ENCODE measurements at regions not wholly inside any gene's neighbourhood (a gene's known extent, or its start where the extent isn't known, plus 50 kb on each side); places are given as distances from the start of the nearest gene placed in this dataset.

DNA sequence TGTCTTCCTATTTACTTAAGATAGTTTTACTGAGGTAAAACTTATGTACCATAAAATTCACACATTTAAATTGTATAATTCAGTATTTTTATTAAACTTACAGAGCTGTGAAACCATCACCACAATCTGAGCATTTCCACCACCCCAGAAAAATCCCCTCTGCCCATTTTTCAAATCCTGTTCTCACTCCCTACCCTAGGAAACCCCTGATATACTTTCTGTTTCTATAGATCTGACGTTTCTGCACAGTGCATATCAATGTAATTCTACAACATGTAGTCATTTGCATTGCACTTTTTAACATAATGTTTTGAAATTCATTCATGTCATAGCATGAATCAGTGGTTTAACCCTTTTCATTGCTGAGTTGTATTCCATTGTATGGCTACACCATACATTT lies 96.7 kb upstream of the OPRM1 start:
- TF ChIP-seq, protein P1, sequence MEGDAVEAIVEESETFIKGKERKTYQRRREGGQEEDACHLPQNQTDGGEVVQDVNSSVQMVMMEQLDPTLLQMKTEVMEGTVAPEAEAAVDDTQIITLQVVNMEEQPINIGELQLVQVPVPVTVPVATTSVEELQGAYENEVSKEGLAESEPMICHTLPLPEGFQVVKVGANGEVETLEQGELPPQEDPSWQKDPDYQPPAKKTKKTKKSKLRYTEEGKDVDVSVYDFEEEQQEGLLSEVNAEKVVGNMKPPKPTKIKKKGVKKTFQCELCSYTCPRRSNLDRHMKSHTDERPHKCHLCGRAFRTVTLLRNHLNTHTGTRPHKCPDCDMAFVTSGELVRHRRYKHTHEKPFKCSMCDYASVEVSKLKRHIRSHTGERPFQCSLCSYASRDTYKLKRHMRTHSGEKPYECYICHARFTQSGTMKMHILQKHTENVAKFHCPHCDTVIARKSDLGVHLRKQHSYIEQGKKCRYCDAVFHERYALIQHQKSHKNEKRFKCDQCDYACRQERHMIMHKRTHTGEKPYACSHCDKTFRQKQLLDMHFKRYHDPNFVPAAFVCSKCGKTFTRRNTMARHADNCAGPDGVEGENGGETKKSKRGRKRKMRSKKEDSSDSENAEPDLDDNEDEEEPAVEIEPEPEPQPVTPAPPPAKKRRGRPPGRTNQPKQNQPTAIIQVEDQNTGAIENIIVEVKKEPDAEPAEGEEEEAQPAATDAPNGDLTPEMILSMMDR (IDR thresholded peaks at IDR 0.05; ENCODE audit: low read depth, low read length, missing input control) = no peak
- TF ChIP-seq JUND (IDR thresholded peaks at IDR 0.05) (no peak), YY1 (IDR thresholded peaks at IDR 0.05) (no peak), RAD21 (IDR thresholded peaks at IDR 0.05) (no peak)
- TF ChIP-seq, protein P2, sequence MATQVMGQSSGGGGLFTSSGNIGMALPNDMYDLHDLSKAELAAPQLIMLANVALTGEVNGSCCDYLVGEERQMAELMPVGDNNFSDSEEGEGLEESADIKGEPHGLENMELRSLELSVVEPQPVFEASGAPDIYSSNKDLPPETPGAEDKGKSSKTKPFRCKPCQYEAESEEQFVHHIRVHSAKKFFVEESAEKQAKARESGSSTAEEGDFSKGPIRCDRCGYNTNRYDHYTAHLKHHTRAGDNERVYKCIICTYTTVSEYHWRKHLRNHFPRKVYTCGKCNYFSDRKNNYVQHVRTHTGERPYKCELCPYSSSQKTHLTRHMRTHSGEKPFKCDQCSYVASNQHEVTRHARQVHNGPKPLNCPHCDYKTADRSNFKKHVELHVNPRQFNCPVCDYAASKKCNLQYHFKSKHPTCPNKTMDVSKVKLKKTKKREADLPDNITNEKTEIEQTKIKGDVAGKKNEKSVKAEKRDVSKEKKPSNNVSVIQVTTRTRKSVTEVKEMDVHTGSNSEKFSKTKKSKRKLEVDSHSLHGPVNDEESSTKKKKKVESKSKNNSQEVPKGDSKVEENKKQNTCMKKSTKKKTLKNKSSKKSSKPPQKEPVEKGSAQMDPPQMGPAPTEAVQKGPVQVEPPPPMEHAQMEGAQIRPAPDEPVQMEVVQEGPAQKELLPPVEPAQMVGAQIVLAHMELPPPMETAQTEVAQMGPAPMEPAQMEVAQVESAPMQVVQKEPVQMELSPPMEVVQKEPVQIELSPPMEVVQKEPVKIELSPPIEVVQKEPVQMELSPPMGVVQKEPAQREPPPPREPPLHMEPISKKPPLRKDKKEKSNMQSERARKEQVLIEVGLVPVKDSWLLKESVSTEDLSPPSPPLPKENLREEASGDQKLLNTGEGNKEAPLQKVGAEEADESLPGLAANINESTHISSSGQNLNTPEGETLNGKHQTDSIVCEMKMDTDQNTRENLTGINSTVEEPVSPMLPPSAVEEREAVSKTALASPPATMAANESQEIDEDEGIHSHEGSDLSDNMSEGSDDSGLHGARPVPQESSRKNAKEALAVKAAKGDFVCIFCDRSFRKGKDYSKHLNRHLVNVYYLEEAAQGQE (IDR thresholded peaks at IDR 0.05) = no peak
- TF ChIP-seq, protein P3, sequence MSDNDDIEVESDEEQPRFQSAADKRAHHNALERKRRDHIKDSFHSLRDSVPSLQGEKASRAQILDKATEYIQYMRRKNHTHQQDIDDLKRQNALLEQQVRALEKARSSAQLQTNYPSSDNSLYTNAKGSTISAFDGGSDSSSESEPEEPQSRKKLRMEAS (IDR thresholded peaks at IDR 0.05) = no peak
- TF ChIP-seq, protein P4, sequence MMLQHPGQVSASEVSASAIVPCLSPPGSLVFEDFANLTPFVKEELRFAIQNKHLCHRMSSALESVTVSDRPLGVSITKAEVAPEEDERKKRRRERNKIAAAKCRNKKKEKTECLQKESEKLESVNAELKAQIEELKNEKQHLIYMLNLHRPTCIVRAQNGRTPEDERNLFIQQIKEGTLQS (IDR thresholded peaks at IDR 0.05) = no peak
